Body of pancreas (tissue), 4 donors: ENCODE measurements at regions not wholly inside any gene's neighbourhood (a gene's known extent, or its start where the extent isn't known, plus 50 kb on each side); places are given as distances from the start of the nearest gene placed in this dataset.

Experiments used
- CTCF ChIP-seq, 7 experiments: fragments of 450-650 bp in 4 of 7; fragments of 200-600 bp in 3 of 7; sonication (generic) in 3 of 7; IDR thresholded peaks; one replicate each; pipeline ENCODE4 v1.5.1; 2016 to 2019; ENCODE audit warnings: antibody characterized with exemption in 7 of 7
- POLR2A ChIP-seq, 3 donors: fragments of 450-650 bp; IDR thresholded peaks; one replicate each; pipeline ENCODE4 v1.6.1; 2016; ENCODE audit warnings: antibody characterized with exemption in 3 of 3, mild to moderate bottlenecking in 2 of 3

GRCh38 chr1:30036229-30036547 lies 687.2 kb downstream of the MATN1 start:
- no peak for TF ChIP-seq CTCF (IDR thresholded peaks at IDR 0.05)
- no peak for TF ChIP-seq POLR2A (IDR thresholded peaks at IDR 0.05)
